OCI-LY3 (cell line): ENCODE measurements at regions not wholly inside any gene's neighbourhood (a gene's known extent, or its start where the extent isn't known, plus 50 kb on each side); places are given as distances from the start of the nearest gene placed in this dataset.

ENCODE experiments used
- H2AFZ ChIP-seq: fragments of 200-600, 300-600 bp; shearing (Covaris generic); 2 replicates; pipeline ENCODE4 v1.6.0; 2014; ENCODE audit warnings: antibody characterized with exemption, low read depth, low read length
- H3K27ac ChIP-seq: fragments of 200-600, 300-600 bp; sonication (generic); 2 replicates; pipeline ENCODE4 v1.5.1; 2014; ENCODE audit warnings: mild to moderate bottlenecking, low read length, moderate library complexity, mixed read lengths
- H3K27me3 ChIP-seq: fragments of 200-600, 300-600 bp; sonication (generic); 2 replicates; pipeline ENCODE4 v1.6.1; 2014; ENCODE audit warnings: low read depth, low read length, mixed read lengths
- H3K36me3 ChIP-seq: fragments of 200-600, 300-600 bp; sonication (generic); replicated peaks from 2 replicates; pipeline ENCODE3; 2014; ENCODE audit warnings: low read depth, low read length, mixed read lengths
- H3K4me1 ChIP-seq: fragments of 300-600, 200-600 bp; sonication (generic); 2 replicates; pipeline ENCODE4 v1.6.1; 2014; ENCODE audit warnings: low read length, mixed read lengths
- H3K4me2 ChIP-seq: fragments of 200-600, 300-600 bp; sonication (generic); 2 replicates; pipeline ENCODE4 v1.6.1; 2014; ENCODE audit warnings: low read length, mixed read lengths
- H3K4me3 ChIP-seq: fragments of 300-600, 200-600 bp; sonication (generic); 2 replicates; pipeline ENCODE4 v1.5.1; 2014; ENCODE audit warnings: antibody characterized with exemption, mild to moderate bottlenecking, low read length, moderate library complexity
- H3K79me2 ChIP-seq: fragments of 300-600, 200-600 bp; shearing (Covaris generic); 2 replicates; pipeline ENCODE4 v1.6.1; 2014; ENCODE audit warnings: mild to moderate bottlenecking, low read length, mixed read lengths
- H3K9ac ChIP-seq: fragments of 300-600, 200-600 bp; shearing (Covaris generic); 2 replicates; pipeline ENCODE4 v1.6.0; 2014; ENCODE audit warnings: mild to moderate bottlenecking, low read length, moderate library complexity
- H3K9me3 ChIP-seq: fragments of 200-600, 300-600 bp; shearing (Covaris generic); 2 replicates; pipeline ENCODE4 v1.6.1; 2014; ENCODE audit warnings: low read length, mixed read lengths; ENCODE audit not compliant: insufficient read depth
- H4K20me1 ChIP-seq: fragments of 200-600, 300-600 bp; sonication (generic); 2 replicates; pipeline ENCODE4 v1.6.1; 2016; ENCODE audit warnings: low read length, mixed read lengths; ENCODE audit not compliant: insufficient read depth
- CTCF ChIP-seq: fragments of 200-600, 300-600 bp; sonication (generic); IDR thresholded peaks from 2 replicates; pipeline ENCODE4 v1.5.1; 2014; ENCODE audit warnings: antibody characterized with exemption, low read length, low read depth
- EZH2phosphoT487 ChIP-seq: fragments of 200-600 bp; shearing (Covaris generic); IDR thresholded peaks from 2 replicates; pipeline ENCODE4 v1.6.1; 2018; ENCODE audit warnings: antibody characterized with exemption, mixed run types, low read depth

GRCh38 chr3:110575702-110576101 is 495.9 kb upstream of the NECTIN3 start:
- Histone ChIP-seq H3K9ac (no peak overlapping the region), H3K9me3 (no peaks in the 10 kb centered on the region)
- TF ChIP-seq EZH2phosphoT487 (no peak), CTCF (no peak)

GRCh38 chr3:110576960-110577359 is 494.7 kb upstream of the NECTIN3 start:
- Histone ChIP-seq H3K36me3 (no peaks in the 10 kb centered on the region), H3K27ac (no peak overlapping the region), H3K9ac (no peak overlapping the region), H3K4me3 (no peak overlapping the region), H3K9me3 (no peaks in the 10 kb centered on the region), H3K4me2 (no peak overlapping the region), H3K4me1 (no peaks in the 10 kb centered on the region), H4K20me1 (no peaks in the 10 kb centered on the region), H3K79me2 (no peaks in the 10 kb centered on the region), H3K27me3 (no peaks in the 10 kb centered on the region), H2AFZ (no peak overlapping the region)
- TF ChIP-seq CTCF = no peak
- TF ChIP-seq EZH2phosphoT487 = no peak

More at GRCh38 chr3:110575702-110576101, 495.9 kb upstream of the NECTIN3 start:
- Histone ChIP-seq H3K4me3 (no peak overlapping the region), H3K4me1 (no peaks in the 10 kb centered on the region), H3K27me3 (no peaks in the 10 kb centered on the region), H3K4me2 (no peak overlapping the region), H3K27ac (no peak overlapping the region), H3K36me3 (no peaks in the 10 kb centered on the region), H4K20me1 (no peaks in the 10 kb centered on the region), H2AFZ (no peak overlapping the region), H3K79me2 (no peaks in the 10 kb centered on the region)

GRCh38 chr3:110577854-110578253 is 493.8 kb upstream of the NECTIN3 start:
- Histone ChIP-seq H3K27ac (no peak overlapping the region), H3K4me3 (no peak overlapping the region), H3K36me3 (no peaks in the 10 kb centered on the region), H3K79me2 (no peaks in the 10 kb centered on the region), H3K27me3 (no peaks in the 10 kb centered on the region), H3K9me3 (no peaks in the 10 kb centered on the region), H2AFZ (no peak overlapping the region), H3K9ac (no peak overlapping the region), H3K4me2 (no peak overlapping the region), H4K20me1 (no peaks in the 10 kb centered on the region), H3K4me1 (no peaks in the 10 kb centered on the region)
- TF ChIP-seq CTCF (no peak), EZH2phosphoT487 (no peak)

- Histone ChIP-seq H3K79me2 (no peaks in the 10 kb centered on the region), H3K27ac (no peak overlapping the region), H3K4me3 (no peak overlapping the region), H2AFZ (no peak overlapping the region), H3K4me2 (no peak overlapping the region), H3K36me3 (no peaks in the 10 kb centered on the region), H3K9ac (no peak overlapping the region), H3K9me3 (no peaks in the 10 kb centered on the region), H3K27me3 (no peaks in the 10 kb centered on the region), H4K20me1 (no peaks in the 10 kb centered on the region), H3K4me1 (no peaks in the 10 kb centered on the region)
- TF ChIP-seq CTCF (no peak), EZH2phosphoT487 (no peak)
These were observed 491.6 kb upstream of the NECTIN3 start for GRCh38 chr3:110579840-110580550.
